ENCODE measurements at regions not wholly inside any gene's neighbourhood (a gene's known extent, or its start where the extent isn't known, plus 50 kb on each side); places are given as distances from the start of the nearest gene placed in this dataset.

GRCh38 chr9:108300306-108301287, 555.2 kb downstream of the ACTL7B start:
- TF ChIP-seq CTCF (IDR thresholded peaks at IDR 0.05) (no peak), ZFX (IDR thresholded peaks at IDR 0.05; ENCODE audit: borderline replicate concordance) (no peak)

Data from 22Rv1 (cell line).